Natural killer cell (primary cell): ENCODE measurements at regions not wholly inside any gene's neighbourhood (a gene's known extent, or its start where the extent isn't known, plus 50 kb on each side); places are given as distances from the start of the nearest gene placed in this dataset.
"Not testable (repeated sequence)": the region's sequence is repeated elsewhere in the genome, so short reads cannot be mapped to it uniquely, and the experiment has no call there.

ENCODE experiments used
- ATAC-seq, 3 donors: fragments of 150-1000 bp in 2 of 3; fragments of 200-7000 bp in 1 of 3; cut with Tn5 transposase; 1 replicate in 1 of 3; 2 replicates in 2 of 3; pipeline ENCODE4 v1.10.0; 2021; ENCODE audit warnings: mild to moderate bottlenecking in 2 of 3, moderate library complexity in 2 of 3
- DNase-seq, 2 donors: peaks; one replicate each; pipeline versions ENCODE4 v3.0.0 to v3.0.0-alpha.2; 2013 to 2021; ENCODE audit warnings: mixed read lengths in 1 of 2
- H3K27ac ChIP-seq: one replicate; pipeline ENCODE4 v1.5.1; 2013; ENCODE audit warnings: mild to moderate bottlenecking, low read length
- H3K27me3 ChIP-seq: one replicate; pipeline ENCODE4 v1.6.1; 2013; ENCODE audit warnings: low read length; ENCODE audit not compliant: control insufficient read depth, insufficient read depth
- H3K36me3 ChIP-seq: one replicate; pipeline ENCODE4 v1.6.1; 2013; ENCODE audit warnings: low read length; ENCODE audit not compliant: control insufficient read depth, insufficient read depth
- H3K4me1 ChIP-seq: one replicate; pipeline ENCODE4 v1.6.1; 2013; ENCODE audit warnings: low read length; ENCODE audit not compliant: control insufficient read depth, insufficient read depth
- H3K4me3 ChIP-seq: one replicate; pipeline ENCODE4 v1.5.1; 2013; ENCODE audit warnings: low read length
- H3K9me3 ChIP-seq: one replicate; pipeline ENCODE4 v1.6.1; 2013; ENCODE audit warnings: low read length; ENCODE audit not compliant: control insufficient read depth, insufficient read depth
- H3K27ac Mint-ChIP-seq, 2 donors: one replicate each; pipeline ENCODE4 v1.8.0; 2022; ENCODE audit warnings: mild to moderate bottlenecking in 2 of 2, mixed read lengths in 2 of 2, moderate library complexity in 1 of 2
- H3K27me3 Mint-ChIP-seq, 2 donors: one replicate each; pipeline ENCODE4 v1.8.0; 2022; ENCODE audit warnings: low read depth in 2 of 2, mixed read lengths in 2 of 2
- H3K36me3 Mint-ChIP-seq: one replicate; pipeline ENCODE4 v1.8.0; 2022; ENCODE audit warnings: mixed read lengths
- H3K4me1 Mint-ChIP-seq, 2 donors: one replicate each; pipeline ENCODE4 v1.8.0; 2022; ENCODE audit warnings: mixed read lengths in 2 of 2
- H3K4me3 Mint-ChIP-seq: one replicate; pipeline ENCODE4 v1.8.0; 2022; ENCODE audit warnings: mild to moderate bottlenecking, moderate library complexity, mixed read lengths
- H3K9me3 Mint-ChIP-seq, 2 donors: one replicate each; pipeline ENCODE4 v1.8.0; 2022; ENCODE audit warnings: mixed read lengths in 2 of 2
- WGBS: methylation state at CpG from one replicate; pipeline ENCODE4 v1.1.7; 2013; ENCODE audit warnings: missing lambda C conversion rate; ENCODE audit not compliant: insufficient coverage; 5-methylcytosine and 5-hydroxymethylcytosine counted together
- intact Hi-C: fragments of 100-400 bp; cut with micrococcal nuclease; formaldehyde crosslinking; loops from one replicate; pipeline ENCODE4 v1.14.2; 2022
- TF ChIP-seq, protein P1 (sequence below): fragments of 200-600 bp; IDR thresholded peaks from one replicate; pipeline ENCODE4 v1.8.0; 2022; ENCODE audit warnings: antibody characterized with exemption

GRCh38 chr7:125258876-125259417, 329.3 kb upstream of the POT1 start:
- H3K27me3 ChIP-seq, H3K27ac Mint-ChIP-seq, H3K4me1 Mint-ChIP-seq, H3K4me3 Mint-ChIP-seq, intact Hi-C loops, H3K4me3 ChIP-seq, H3K36me3 Mint-ChIP-seq, H3K4me1 ChIP-seq, ATAC-seq, H3K27me3 Mint-ChIP-seq, H3K9me3 Mint-ChIP-seq, DNase-seq, H3K9me3 ChIP-seq, H3K27ac ChIP-seq, H3K36me3 ChIP-seq: not testable (repeated sequence)
- 87% methylated on average over 10 of the region's 10 CpGs for WGBS

DNA sequence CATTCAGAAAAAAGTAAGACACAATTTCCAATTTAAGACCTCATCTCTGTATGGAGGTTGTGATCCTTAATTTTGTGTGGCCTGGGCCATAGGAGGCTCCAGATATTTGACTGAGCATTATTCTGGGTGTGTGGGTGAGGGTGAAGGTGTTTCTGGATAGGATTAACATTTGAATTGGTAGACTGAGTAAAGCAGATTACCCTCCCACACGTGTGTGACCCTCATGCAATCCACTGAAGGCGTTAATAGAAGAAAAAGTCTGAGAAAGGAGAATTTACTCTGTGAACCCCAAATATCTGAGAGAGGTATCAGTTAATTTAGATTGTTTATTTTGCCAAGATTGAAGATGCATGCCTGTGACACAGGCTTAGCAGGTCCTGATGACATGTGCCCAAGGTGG, 328.0 kb upstream of the POT1 start:
- no peaks in the 10 kb centered on the region for H3K27me3 ChIP-seq
- Mint-ChIP-seq H3K4me3 (no peak overlapping the region), H3K9me3 (peaks cover 2 to 5% of the 10 kb centered on the region in 2 donors), H3K4me1 (no peaks in the 10 kb centered on the region), H3K27me3 (no peaks in the 10 kb centered on the region), H3K36me3 (no peaks in the 10 kb centered on the region), H3K27ac (no peak overlapping the region)
- ATAC-seq (no peak), DNase-seq (no peak)
- H3K36me3 ChIP-seq: no peaks in the 10 kb centered on the region
- TF ChIP-seq, protein P1, sequence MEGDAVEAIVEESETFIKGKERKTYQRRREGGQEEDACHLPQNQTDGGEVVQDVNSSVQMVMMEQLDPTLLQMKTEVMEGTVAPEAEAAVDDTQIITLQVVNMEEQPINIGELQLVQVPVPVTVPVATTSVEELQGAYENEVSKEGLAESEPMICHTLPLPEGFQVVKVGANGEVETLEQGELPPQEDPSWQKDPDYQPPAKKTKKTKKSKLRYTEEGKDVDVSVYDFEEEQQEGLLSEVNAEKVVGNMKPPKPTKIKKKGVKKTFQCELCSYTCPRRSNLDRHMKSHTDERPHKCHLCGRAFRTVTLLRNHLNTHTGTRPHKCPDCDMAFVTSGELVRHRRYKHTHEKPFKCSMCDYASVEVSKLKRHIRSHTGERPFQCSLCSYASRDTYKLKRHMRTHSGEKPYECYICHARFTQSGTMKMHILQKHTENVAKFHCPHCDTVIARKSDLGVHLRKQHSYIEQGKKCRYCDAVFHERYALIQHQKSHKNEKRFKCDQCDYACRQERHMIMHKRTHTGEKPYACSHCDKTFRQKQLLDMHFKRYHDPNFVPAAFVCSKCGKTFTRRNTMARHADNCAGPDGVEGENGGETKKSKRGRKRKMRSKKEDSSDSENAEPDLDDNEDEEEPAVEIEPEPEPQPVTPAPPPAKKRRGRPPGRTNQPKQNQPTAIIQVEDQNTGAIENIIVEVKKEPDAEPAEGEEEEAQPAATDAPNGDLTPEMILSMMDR: no peak
- H3K27ac ChIP-seq: no peak overlapping the region
- H3K4me3 ChIP-seq: no peak overlapping the region
- 71% methylated on average over 2 of the region's 2 CpGs for WGBS
- intact Hi-C loops: no loop called here
- no peaks in the 10 kb centered on the region for H3K9me3 ChIP-seq
- no peaks in the 10 kb centered on the region for H3K4me1 ChIP-seq

- no peaks in the 10 kb centered on the region for H3K36me3 ChIP-seq
- H3K4me1 ChIP-seq: no peaks in the 10 kb centered on the region
- no peaks in the 10 kb centered on the region for H3K27me3 Mint-ChIP-seq
- peaks cover 2 to 6% of the 10 kb centered on the region in 2 donors for H3K9me3 Mint-ChIP-seq
- TF ChIP-seq, protein P1: no peak
- ATAC-seq (no peak), DNase-seq (no peak)
- no peaks in the 10 kb centered on the region for H3K36me3 Mint-ChIP-seq
- H3K27ac Mint-ChIP-seq: no peak overlapping the region
- no peak overlapping the region for H3K27ac ChIP-seq
- no peaks in the 10 kb centered on the region for H3K4me1 Mint-ChIP-seq
- H3K27me3 ChIP-seq: no peaks in the 10 kb centered on the region
- intact Hi-C loops: no loop called here
- no peaks in the 10 kb centered on the region for H3K9me3 ChIP-seq
- no CpG with 5 or more reads among the region's 2 CpGs for WGBS
- no peak overlapping the region for H3K4me3 ChIP-seq
- no peak overlapping the region for H3K4me3 Mint-ChIP-seq
Observed at GRCh38 chr7:125256446-125256845, 326.8 kb upstream of the POT1 start.

DNA sequence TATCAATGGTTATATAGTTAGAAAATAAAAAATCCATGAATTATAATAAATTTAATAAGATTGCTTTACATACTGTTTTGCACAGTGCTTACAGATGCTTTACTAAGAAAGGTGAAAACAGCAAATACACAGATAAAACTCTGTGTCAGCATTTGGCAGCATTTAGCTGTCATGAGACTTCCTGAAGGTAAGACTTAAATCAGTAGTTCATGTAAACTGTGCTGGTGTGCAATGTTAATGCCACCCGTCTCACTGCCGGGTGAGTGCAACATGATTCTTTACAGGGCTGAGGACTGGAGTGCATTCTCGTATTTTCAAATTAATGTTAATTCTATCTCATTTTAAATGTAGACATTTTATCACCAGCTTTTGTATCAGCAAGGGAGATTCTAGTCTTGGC, 326.2 kb upstream of the POT1 start:
- no peak overlapping the region for H3K27ac ChIP-seq
- intact Hi-C loops: no loop called here
- Mint-ChIP-seq H3K4me1 (no peaks in the 10 kb centered on the region), H3K36me3 (no peaks in the 10 kb centered on the region), H3K9me3 (peaks cover 2 to 5% of the 10 kb centered on the region in 2 donors), H3K27me3 (no peaks in the 10 kb centered on the region), H3K27ac (no peak overlapping the region), H3K4me3 (no peak overlapping the region)
- no peaks in the 10 kb centered on the region for H3K4me1 ChIP-seq
- no peaks in the 10 kb centered on the region for H3K9me3 ChIP-seq
- ATAC-seq (no peak), DNase-seq (no peak)
- no peaks in the 10 kb centered on the region for H3K36me3 ChIP-seq
- H3K27me3 ChIP-seq: no peaks in the 10 kb centered on the region
- WGBS: 88% methylated on average over 3 of the region's 3 CpGs
- H3K4me3 ChIP-seq: no peak overlapping the region
- TF ChIP-seq, protein P1: no peak
